H9 (cell line): ENCODE measurements at regions not wholly inside any gene's neighbourhood (a gene's known extent, or its start where the extent isn't known, plus 50 kb on each side); places are given as distances from the start of the nearest gene placed in this dataset.

Experiments used
- DNase-seq: peaks from one replicate; pipeline ENCODE4 v3.0.0-alpha.2; 2017
- H2AFZ ChIP-seq: one replicate; pipeline ENCODE4 v1.6.1; 2013; ENCODE audit warnings: mild to moderate bottlenecking, low read length, control low read depth, moderate library complexity
- H2AK5ac ChIP-seq: 2 replicates; pipeline ENCODE4 v1.6.1; 2013; ENCODE audit warnings: low read length, control low read depth, mixed read lengths; ENCODE audit not compliant: insufficient read length
- H2BK120ac ChIP-seq: one replicate; pipeline ENCODE4 v1.6.1; 2013; ENCODE audit warnings: low read depth, mild to moderate bottlenecking, low read length, control low read depth, inconsistent platforms; ENCODE audit not compliant: poor library complexity, severe bottlenecking
- H2BK12ac ChIP-seq: 2 replicates; pipeline ENCODE4 v1.6.1; 2013; ENCODE audit warnings: low read length, control low read depth, mixed read lengths, low read depth; ENCODE audit not compliant: insufficient read length
- H2BK15ac ChIP-seq: 2 replicates; pipeline ENCODE4 v1.6.1; 2013; ENCODE audit warnings: low read depth, low read length, control low read depth
- H2BK20ac ChIP-seq: one replicate; pipeline ENCODE4 v1.6.1; 2013; ENCODE audit warnings: low read depth, mild to moderate bottlenecking, low read length, control low read depth, inconsistent platforms; ENCODE audit not compliant: poor library complexity, severe bottlenecking
- H2BK5ac ChIP-seq: 2 replicates; pipeline ENCODE4 v1.6.1; 2013; ENCODE audit warnings: low read length, control low read depth, mixed read lengths; ENCODE audit not compliant: insufficient read length
- H3K14ac ChIP-seq: 2 replicates; pipeline ENCODE4 v1.6.1; 2013; ENCODE audit warnings: low read length, control low read depth; ENCODE audit not compliant: insufficient read depth
- H3K18ac ChIP-seq: 2 replicates; pipeline ENCODE4 v1.6.1; 2013; ENCODE audit warnings: low read depth, mild to moderate bottlenecking, mixed read lengths, low read length, control low read depth; ENCODE audit not compliant: insufficient read length
- H3K23ac ChIP-seq: 2 replicates; pipeline ENCODE4 v1.6.1; 2013; ENCODE audit warnings: low read length, control low read depth, mixed read lengths, low read depth; ENCODE audit not compliant: insufficient read length
- H3K23me2 ChIP-seq: 2 replicates; pipeline ENCODE4 v1.6.1; 2013; ENCODE audit warnings: low read depth, mild to moderate bottlenecking, mixed read lengths, low read length, control low read depth; ENCODE audit not compliant: insufficient read length, poor library complexity, severe bottlenecking
- H3K27ac ChIP-seq: 2 replicates; pipeline ENCODE4 v1.5.1; 2013; ENCODE audit warnings: low read length, control low read depth, mixed read lengths, low read depth; ENCODE audit not compliant: insufficient read length
- H3K27me3 ChIP-seq: 2 replicates; pipeline ENCODE4 v1.6.1; 2013; ENCODE audit warnings: low read length, control low read depth, inconsistent platforms; ENCODE audit not compliant: insufficient read depth
- H3K4ac ChIP-seq: 2 replicates; pipeline ENCODE4 v1.6.1; 2013; ENCODE audit warnings: low read depth, mild to moderate bottlenecking, control low read depth, inconsistent platforms, low read length, moderate library complexity
- H3K4me1 ChIP-seq: 2 replicates; pipeline ENCODE4 v1.6.1; 2013; ENCODE audit warnings: low read length, control low read depth, inconsistent platforms; ENCODE audit not compliant: insufficient read depth
- H3K4me2 ChIP-seq: 2 replicates; pipeline ENCODE4 v1.6.1; 2013; ENCODE audit warnings: low read length, control low read depth, mixed read lengths; ENCODE audit not compliant: insufficient read length, insufficient read depth
- H3K56ac ChIP-seq: 2 replicates; pipeline ENCODE4 v1.6.1; 2013; ENCODE audit warnings: low read depth, mild to moderate bottlenecking, mixed read lengths, low read length, control low read depth; ENCODE audit not compliant: insufficient read length
- H3K79me1 ChIP-seq: 2 replicates; pipeline ENCODE4 v1.6.1; 2013; ENCODE audit warnings: low read depth, mild to moderate bottlenecking, moderate library complexity, low read length, control low read depth, inconsistent platforms; ENCODE audit not compliant: insufficient read depth, poor library complexity, severe bottlenecking
- H3K79me2 ChIP-seq: 2 replicates; pipeline ENCODE4 v1.6.1; 2013; ENCODE audit warnings: low read length, control low read depth, inconsistent platforms; ENCODE audit not compliant: insufficient read depth
- H3K9ac ChIP-seq: 2 replicates; pipeline ENCODE4 v1.6.1; 2013; ENCODE audit warnings: low read length, control low read depth, mixed read lengths; ENCODE audit not compliant: insufficient read length; ENCODE audit errors: extremely low read depth
- H3K9me3 ChIP-seq: one replicate; pipeline ENCODE4 v1.6.1; 2013; ENCODE audit warnings: low read depth, low read length, inconsistent platforms; ENCODE audit not compliant: control insufficient read depth
- H3T11ph ChIP-seq: one replicate; pipeline ENCODE4 v1.6.1; 2013; ENCODE audit warnings: mild to moderate bottlenecking, low read length, control low read depth, inconsistent platforms
- H4K20me1 ChIP-seq: one replicate; pipeline ENCODE4 v1.6.1; 2013; ENCODE audit not compliant: control insufficient read depth, insufficient read length, insufficient read depth
- H4K5ac ChIP-seq: 2 replicates; pipeline ENCODE4 v1.6.1; 2013; ENCODE audit warnings: low read depth, mild to moderate bottlenecking, mixed read lengths, low read length, control low read depth; ENCODE audit not compliant: insufficient read length
- H4K8ac ChIP-seq: replicated peaks from 2 replicates; pipeline ENCODE4 v1.6.1; 2013; ENCODE audit warnings: low read length, control low read depth, mixed read lengths, low read depth; ENCODE audit not compliant: insufficient read length
- H4K91ac ChIP-seq: 2 replicates; pipeline ENCODE4 v1.6.1; 2013; ENCODE audit warnings: low read depth, mild to moderate bottlenecking, moderate library complexity, mixed read lengths, low read length, control low read depth; ENCODE audit not compliant: insufficient read length
- H3K27ac Mint-ChIP-seq, 3 experiments: 2 replicates in 2 of 3; 3 replicates in 1 of 3; pipeline ENCODE4 v1.8.0; 2020 to 2021; ENCODE audit warnings: mixed read lengths in 3 of 3, mild to moderate bottlenecking in 1 of 3, moderate library complexity in 1 of 3
- H3K27me3 Mint-ChIP-seq: 2 replicates; pipeline ENCODE4 v1.8.0; 2021; ENCODE audit warnings: low read depth, mild to moderate bottlenecking, moderate library complexity, mixed read lengths
- H3K36me3 Mint-ChIP-seq, 3 experiments: 2 replicates in 2 of 3; 3 replicates in 1 of 3; pipeline ENCODE4 v1.8.0; 2020 to 2021; ENCODE audit warnings: low read depth in 3 of 3, mixed read lengths in 3 of 3; ENCODE audit not compliant: insufficient read depth in 1 of 3
- H3K4me1 Mint-ChIP-seq, 2 experiments: 2 replicates each; pipeline ENCODE4 v1.8.0; 2020; ENCODE audit warnings: mixed read lengths in 2 of 2
- H3K4me3 Mint-ChIP-seq, 2 experiments: 2 replicates in 1 of 2; 3 replicates in 1 of 2; pipeline ENCODE4 v1.8.0; 2020 to 2021; ENCODE audit warnings: mild to moderate bottlenecking in 2 of 2, mixed read lengths in 2 of 2, moderate library complexity in 1 of 2
- H3K9me3 Mint-ChIP-seq, 2 experiments: 2 replicates in 1 of 2; 3 replicates in 1 of 2; pipeline ENCODE4 v1.8.0; 2020; ENCODE audit warnings: mild to moderate bottlenecking in 2 of 2, mixed read lengths in 2 of 2, moderate library complexity in 1 of 2
- WGBS: extraction: QIAGEN DNeasy Blood & Tissue Kit; methylation state at CpG from one replicate; pipeline ENCODE4 v1.1.7; 2013; ENCODE audit warnings: missing lambda C conversion rate, low lambda C conversion rate, mixed read lengths; ENCODE audit not compliant: insufficient read length; ENCODE audit errors: extremely low coverage; 5-methylcytosine and 5-hydroxymethylcytosine counted together
- TF ChIP-seq, protein P1 (sequence below): fragments of 200-600 bp; sonication (generic); conservative IDR thresholded peaks from 3 replicates; pipeline ENCODE4 v1.8.0; 2021; ENCODE audit warnings: antibody characterized with exemption, mild to moderate bottlenecking

DNA sequence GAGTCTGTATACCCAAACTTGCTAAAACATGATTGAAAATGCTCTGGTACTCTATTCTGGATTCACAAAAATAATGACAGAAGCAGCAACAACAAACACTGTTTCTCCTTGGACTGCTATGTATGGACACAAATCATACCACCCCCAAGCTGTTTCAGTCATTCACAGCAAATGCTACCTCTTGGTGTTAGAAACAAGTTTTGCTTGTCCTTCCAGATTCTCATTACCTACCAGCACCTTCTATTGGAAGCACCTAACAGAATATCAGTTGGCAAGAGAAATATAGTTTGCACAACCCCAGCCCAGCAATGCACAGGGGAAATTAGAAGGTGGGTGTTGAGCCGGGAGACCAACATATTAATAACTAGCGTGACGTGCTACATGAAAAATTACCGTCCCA, 1950.9 kb downstream of the C4orf33 start:
- H3K27me3 ChIP-seq = no peaks in the 10 kb centered on the region
- TF ChIP-seq, protein P1, sequence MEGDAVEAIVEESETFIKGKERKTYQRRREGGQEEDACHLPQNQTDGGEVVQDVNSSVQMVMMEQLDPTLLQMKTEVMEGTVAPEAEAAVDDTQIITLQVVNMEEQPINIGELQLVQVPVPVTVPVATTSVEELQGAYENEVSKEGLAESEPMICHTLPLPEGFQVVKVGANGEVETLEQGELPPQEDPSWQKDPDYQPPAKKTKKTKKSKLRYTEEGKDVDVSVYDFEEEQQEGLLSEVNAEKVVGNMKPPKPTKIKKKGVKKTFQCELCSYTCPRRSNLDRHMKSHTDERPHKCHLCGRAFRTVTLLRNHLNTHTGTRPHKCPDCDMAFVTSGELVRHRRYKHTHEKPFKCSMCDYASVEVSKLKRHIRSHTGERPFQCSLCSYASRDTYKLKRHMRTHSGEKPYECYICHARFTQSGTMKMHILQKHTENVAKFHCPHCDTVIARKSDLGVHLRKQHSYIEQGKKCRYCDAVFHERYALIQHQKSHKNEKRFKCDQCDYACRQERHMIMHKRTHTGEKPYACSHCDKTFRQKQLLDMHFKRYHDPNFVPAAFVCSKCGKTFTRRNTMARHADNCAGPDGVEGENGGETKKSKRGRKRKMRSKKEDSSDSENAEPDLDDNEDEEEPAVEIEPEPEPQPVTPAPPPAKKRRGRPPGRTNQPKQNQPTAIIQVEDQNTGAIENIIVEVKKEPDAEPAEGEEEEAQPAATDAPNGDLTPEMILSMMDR = no peak
- no peak overlapping the region for H2BK12ac ChIP-seq
- no peak for DNase-seq
- Mint-ChIP-seq H3K4me1 (peaks cover 3% of the 10 kb centered on the region in 2 experiments; a peak in 2 of 4 replicates), H3K4me3 (no peak overlapping the region), H3K9me3 (no peaks in the 10 kb centered on the region), H3K27ac (no peak overlapping the region), H3K27me3 (no peaks in the 10 kb centered on the region), H3K36me3 (no peaks in the 10 kb centered on the region)
- H3K4ac ChIP-seq = no peak overlapping the region
- no peaks in the 10 kb centered on the region for H3K9me3 ChIP-seq
- no peak overlapping the region for H3T11ph ChIP-seq
- no peak overlapping the region for H2AK5ac ChIP-seq
- H4K91ac ChIP-seq = no peak overlapping the region
- no peak overlapping the region for H2BK20ac ChIP-seq
- H3K79me2 ChIP-seq = no peaks in the 10 kb centered on the region
- no peak overlapping the region for H2BK15ac ChIP-seq
- WGBS = no CpG with 5 or more reads among the region's 4 CpGs
- no peak overlapping the region for H2BK120ac ChIP-seq
- H3K23ac ChIP-seq = no peak overlapping the region
- H3K27ac ChIP-seq = no peak overlapping the region
- no peak overlapping the region for H3K18ac ChIP-seq
- H3K79me1 ChIP-seq = no peaks in the 10 kb centered on the region
- H3K23me2 ChIP-seq = no peaks in the 10 kb centered on the region
- no peak overlapping the region for H4K8ac ChIP-seq
- H3K14ac ChIP-seq = no peak overlapping the region
- no peak overlapping the region for H3K56ac ChIP-seq
- no peak overlapping the region for H3K9ac ChIP-seq
- H3K4me1 ChIP-seq = no peaks in the 10 kb centered on the region
- H4K20me1 ChIP-seq = no peaks in the 10 kb centered on the region
- H2AFZ ChIP-seq = no peak overlapping the region
- no peak overlapping the region for H3K4me2 ChIP-seq
- no peak overlapping the region for H4K5ac ChIP-seq
- H2BK5ac ChIP-seq = no peak overlapping the region
